ENCODE measurements at regions not wholly inside any gene's neighbourhood (a gene's known extent, or its start where the extent isn't known, plus 50 kb on each side); places are given as distances from the start of the nearest gene placed in this dataset.
A peak's percentile ranks its signal among the peaks of the same experiment; 100 is the strongest.

- DNase-seq (ENCODE audit: low read depth) = no peak
Measured at GRCh38 chr1:116819081-116819480, 64.9 kb downstream of the CD2 start.

GRCh38 chr1:116820369-116820768, 66.1 kb downstream of the CD2 start:
- no peak for DNase-seq (ENCODE audit: low read depth)

GRCh38 chr1:116821763-116822162, 67.5 kb downstream of the CD2 start:
- no peak for DNase-seq (ENCODE audit: low read depth)

GRCh38 chr1:116824631-116825206, 70.5 kb downstream of the CD2 start:
- DNase-seq (ENCODE audit: low read depth) = no peak

- DNase-seq (ENCODE audit: low read depth) = no peak
Measured at GRCh38 chr1:116825207-116825719, 71.0 kb downstream of the CD2 start.

GRCh38 chr1:116825720-116826438, 71.6 kb downstream of the CD2 start:
- no peak for DNase-seq (ENCODE audit: low read depth)

GRCh38 chr1:116826818-116827606, 72.8 kb downstream of the CD2 start:
- DNase-seq (ENCODE audit: low read depth) = peak; percentile 50

GRCh38 chr1:116827607-116828105, 73.4 kb downstream of the CD2 start:
- no peak for DNase-seq (ENCODE audit: low read depth)

- no peak for DNase-seq (ENCODE audit: low read depth)
Measured at GRCh38 chr1:116832308-116832931, 77.3 kb upstream of the PTGFRN start.

GRCh38 chr1:116832932-116833578, 76.7 kb upstream of the PTGFRN start:
- DNase-seq (ENCODE audit: low read depth) = no peak

- DNase-seq (ENCODE audit: low read depth) = no peak
Measured at GRCh38 chr1:116833718-116834117, 76.0 kb upstream of the PTGFRN start.

- no peak for DNase-seq (ENCODE audit: low read depth)
Measured at GRCh38 chr1:116834595-116834994, 75.1 kb upstream of the PTGFRN start.

GRCh38 chr1:116835161-116835560, 74.6 kb upstream of the PTGFRN start:
- no peak for DNase-seq (ENCODE audit: low read depth)

GRCh38 chr1:116836099-116836498, 73.6 kb upstream of the PTGFRN start:
- no peak for DNase-seq (ENCODE audit: low read depth)

- DNase-seq (ENCODE audit: low read depth) = no peak
Measured at GRCh38 chr1:116841569-116842344, 68.0 kb upstream of the PTGFRN start.

- DNase-seq (ENCODE audit: low read depth) = no peak
Measured at GRCh38 chr1:116842654-116843053, 67.1 kb upstream of the PTGFRN start.

- DNase-seq (ENCODE audit: low read depth) = no peak
Measured at GRCh38 chr1:116844775-116845174, 64.9 kb upstream of the PTGFRN start.

- DNase-seq (ENCODE audit: low read depth) = no peak
Measured at GRCh38 chr1:116847190-116847589, 62.5 kb upstream of the PTGFRN start.

GRCh38 chr1:116847688-116848531, 61.8 kb upstream of the PTGFRN start:
- no peak for DNase-seq (ENCODE audit: low read depth)

GRCh38 chr1:116850436-116850835, 59.3 kb upstream of the PTGFRN start:
- no peak for DNase-seq (ENCODE audit: low read depth)
